ENCODE measurements at regions not wholly inside any gene's neighbourhood (a gene's known extent, or its start where the extent isn't known, plus 50 kb on each side); places are given as distances from the start of the nearest gene placed in this dataset.

GRCh38 chr17:77316191-77316641 lies 175.4 kb downstream of the SEC14L1 start (continued):
- TF ChIP-seq ZBTB49 (CRISPR knock-in tag; IDR thresholded peaks at IDR 0.05; ENCODE audit: borderline replicate concordance) (no peak), ZNF792 (CRISPR knock-in tag; IDR thresholded peaks at IDR 0.05) (no peak), ZNF232 (CRISPR knock-in tag; IDR thresholded peaks at IDR 0.05; ENCODE audit: borderline replicate concordance) (no peak), NBN (conservative IDR thresholded peaks at IDR 0.05) (no peak), ZNF740 (CRISPR knock-in tag; IDR thresholded peaks at IDR 0.05) (0 out of 2 replicates have a peak, but pooled peaks have one; percentile 36), SATB2 (CRISPR knock-in tag; IDR thresholded peaks at IDR 0.05) (no peak), PLRG1 (conservative IDR thresholded peaks at IDR 0.05) (no peak), ZFP91 (CRISPR knock-in tag; IDR thresholded peaks at IDR 0.05; ENCODE audit: borderline replicate concordance) (0 out of 2 replicates have a peak, but pooled peaks have one; percentile 14), SOX13 (IDR thresholded peaks at IDR 0.05) (no peak), SOX13 (CRISPR knock-in tag; conservative IDR thresholded peaks at IDR 0.05 in 1 of 2, IDR thresholded peaks at IDR 0.05 in 1 of 2) (no peak), SKIL (CRISPR knock-in tag; IDR thresholded peaks at IDR 0.05; ENCODE audit: borderline replicate concordance) (no peak)

Data from HepG2 (cell line).